ENCODE measurements at regions not wholly inside any gene's neighbourhood (a gene's known extent, or its start where the extent isn't known, plus 50 kb on each side); places are given as distances from the start of the nearest gene placed in this dataset.

DNA sequence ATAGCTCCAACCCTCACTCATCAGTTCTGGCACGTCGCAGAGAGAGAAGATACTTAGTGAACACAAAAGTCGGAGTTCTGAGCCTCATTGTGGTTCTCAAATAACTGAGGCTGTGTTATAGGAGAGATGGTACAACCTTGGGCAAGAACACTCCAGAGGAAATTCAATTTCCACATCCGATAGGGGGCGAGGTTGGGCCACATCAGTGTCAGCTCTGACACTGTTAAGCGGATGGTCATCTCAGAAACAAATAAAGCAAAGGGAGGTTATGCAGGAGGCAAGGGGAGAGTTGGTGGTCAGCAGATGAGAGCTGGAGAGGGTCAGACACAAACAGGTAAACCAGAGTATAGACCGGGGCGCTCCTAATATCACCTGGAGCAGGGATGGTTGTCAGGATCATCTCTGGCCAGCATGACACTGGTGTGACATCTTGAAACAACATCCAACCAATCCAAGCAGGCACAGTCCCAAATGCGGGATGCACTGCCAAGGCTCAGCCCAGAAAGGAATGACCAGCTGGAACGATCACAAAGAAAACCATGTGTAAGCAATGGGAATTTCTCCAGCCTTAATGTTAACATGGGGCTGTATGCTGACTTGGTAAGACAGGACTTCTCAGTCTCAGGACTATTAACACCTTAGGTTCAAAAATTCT, 331.8 kb downstream of the HACE1 start:
- Mint-ChIP-seq H3K27me3 (ENCODE audit: low read depth) (peaks cover 7% of the 10 kb centered on the region), H3K4me3 (no peak overlapping the region), H3K4me1 (ENCODE audit: low read depth) (peaks cover 2% of the 10 kb centered on the region), H3K36me3 (ENCODE audit: low read depth) (no peaks in the 10 kb centered on the region), H3K9me3 (no peaks in the 10 kb centered on the region), H3K27ac (no peak overlapping the region)

DNA sequence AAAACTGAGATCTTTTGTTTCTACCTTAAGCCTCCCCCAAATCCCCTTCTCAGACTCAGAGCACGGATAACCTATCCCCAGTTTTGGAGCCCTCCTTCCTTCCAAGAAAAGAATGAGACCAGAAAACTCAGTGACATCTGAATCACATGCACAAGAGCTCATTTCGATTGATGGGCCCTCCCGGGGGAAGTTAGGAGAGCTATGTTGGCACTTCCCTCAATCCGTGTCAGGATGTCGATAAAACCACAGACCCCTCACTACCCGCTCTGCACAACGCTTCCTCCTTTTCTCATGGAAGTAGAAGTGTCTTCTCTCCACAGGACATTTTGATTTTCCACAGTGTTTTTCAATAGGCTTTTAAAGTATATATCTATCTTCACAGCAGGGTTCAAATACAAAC, 332.4 kb downstream of the HACE1 start:
- Mint-ChIP-seq H3K9me3 (no peaks in the 10 kb centered on the region), H3K27me3 (ENCODE audit: low read depth) (peaks cover 7% of the 10 kb centered on the region), H3K36me3 (ENCODE audit: low read depth) (no peaks in the 10 kb centered on the region), H3K4me1 (ENCODE audit: low read depth) (peaks cover 2% of the 10 kb centered on the region), H3K4me3 (no peak overlapping the region), H3K27ac (no peak overlapping the region)

DNA sequence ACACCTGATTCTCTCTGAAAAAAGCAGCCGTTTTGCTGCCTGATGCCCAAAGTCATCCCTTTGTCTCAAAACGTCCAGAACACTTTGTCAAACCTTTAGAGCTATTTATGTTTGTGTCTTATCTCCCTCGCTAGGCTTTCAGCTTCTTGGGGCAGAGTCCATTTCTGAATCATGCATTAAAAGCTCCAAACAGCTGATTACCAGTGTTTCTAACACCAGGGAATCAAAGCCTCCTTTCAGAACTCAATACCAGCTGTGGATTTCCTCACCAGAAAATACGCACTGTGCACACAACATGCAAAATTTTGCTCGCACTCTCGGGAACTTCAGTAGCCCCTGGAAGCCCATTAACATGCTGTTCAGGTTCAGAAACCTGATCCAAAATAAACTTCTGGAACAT, 333.3 kb downstream of the HACE1 start:
- H3K4me3 Mint-ChIP-seq: no peak overlapping the region
- peaks cover 8% of the 10 kb centered on the region for H3K27me3 Mint-ChIP-seq (ENCODE audit: low read depth)
- no peak overlapping the region for H3K27ac Mint-ChIP-seq
- H3K9me3 Mint-ChIP-seq: no peaks in the 10 kb centered on the region
- H3K4me1 Mint-ChIP-seq (ENCODE audit: low read depth): peaks cover 2% of the 10 kb centered on the region
- H3K36me3 Mint-ChIP-seq (ENCODE audit: low read depth): no peaks in the 10 kb centered on the region

GRCh38 chr6:104525677-104526322, 333.9 kb downstream of the HACE1 start:
- Mint-ChIP-seq H3K36me3 (ENCODE audit: low read depth) (no peaks in the 10 kb centered on the region), H3K27ac (no peak overlapping the region), H3K9me3 (no peaks in the 10 kb centered on the region), H3K4me1 (ENCODE audit: low read depth) (peaks cover 2% of the 10 kb centered on the region), H3K27me3 (ENCODE audit: low read depth) (peaks cover 12% of the 10 kb centered on the region), H3K4me3 (peak overlapping the region; percentile 61)

- Mint-ChIP-seq H3K36me3 (ENCODE audit: low read depth) (no peaks in the 10 kb centered on the region), H3K4me1 (ENCODE audit: low read depth) (peaks cover 2% of the 10 kb centered on the region), H3K9me3 (no peaks in the 10 kb centered on the region), H3K4me3 (no peak overlapping the region), H3K27me3 (ENCODE audit: low read depth) (peaks cover 13% of the 10 kb centered on the region), H3K27ac (no peak overlapping the region)
Measured at GRCh38 chr6:104522533-104522932, 337.2 kb downstream of the HACE1 start.

- Mint-ChIP-seq H3K9me3 (no peaks in the 10 kb centered on the region), H3K27me3 (ENCODE audit: low read depth) (peaks cover 13% of the 10 kb centered on the region), H3K4me3 (no peak overlapping the region), H3K36me3 (ENCODE audit: low read depth) (no peaks in the 10 kb centered on the region), H3K27ac (no peak overlapping the region), H3K4me1 (ENCODE audit: low read depth) (peaks cover 2% of the 10 kb centered on the region)
Measured at GRCh38 chr6:104521176-104521575, 338.5 kb downstream of the HACE1 start.

- no peak overlapping the region for H3K4me3 Mint-ChIP-seq
- H3K36me3 Mint-ChIP-seq (ENCODE audit: low read depth): no peaks in the 10 kb centered on the region
- H3K9me3 Mint-ChIP-seq: no peaks in the 10 kb centered on the region
- H3K4me1 Mint-ChIP-seq (ENCODE audit: low read depth): no peaks in the 10 kb centered on the region
- H3K27ac Mint-ChIP-seq: no peak overlapping the region
- peaks cover 17% of the 10 kb centered on the region for H3K27me3 Mint-ChIP-seq (ENCODE audit: low read depth)
Measured at GRCh38 chr6:104519566-104519965, 340.2 kb downstream of the HACE1 start.

DNA sequence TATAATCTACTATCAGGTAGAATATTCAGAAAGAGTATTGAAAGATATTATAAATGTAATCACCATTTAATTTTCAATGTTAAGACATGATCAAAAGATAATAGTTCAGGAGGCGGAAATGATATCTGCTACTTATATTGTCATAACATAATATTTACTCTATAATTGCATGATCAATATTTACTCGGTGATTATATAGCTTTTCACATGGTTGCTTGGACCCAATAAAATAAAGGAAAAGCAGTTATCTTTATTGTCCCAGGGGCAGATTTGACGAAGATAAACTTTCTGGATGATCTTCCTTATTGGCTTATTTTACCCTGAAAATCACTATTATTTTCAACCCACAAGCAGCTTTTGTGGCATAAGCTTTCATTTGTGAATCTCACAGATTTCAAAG, 350.4 kb downstream of the HACE1 start:
- no peak overlapping the region for H3K4me3 Mint-ChIP-seq
- peaks cover 5% of the 10 kb centered on the region for H3K27me3 Mint-ChIP-seq (ENCODE audit: low read depth)
- no peaks in the 10 kb centered on the region for H3K4me1 Mint-ChIP-seq (ENCODE audit: low read depth)
- no peaks in the 10 kb centered on the region for H3K9me3 Mint-ChIP-seq
- H3K36me3 Mint-ChIP-seq (ENCODE audit: low read depth): no peaks in the 10 kb centered on the region
- H3K27ac Mint-ChIP-seq: no peak overlapping the region

DNA sequence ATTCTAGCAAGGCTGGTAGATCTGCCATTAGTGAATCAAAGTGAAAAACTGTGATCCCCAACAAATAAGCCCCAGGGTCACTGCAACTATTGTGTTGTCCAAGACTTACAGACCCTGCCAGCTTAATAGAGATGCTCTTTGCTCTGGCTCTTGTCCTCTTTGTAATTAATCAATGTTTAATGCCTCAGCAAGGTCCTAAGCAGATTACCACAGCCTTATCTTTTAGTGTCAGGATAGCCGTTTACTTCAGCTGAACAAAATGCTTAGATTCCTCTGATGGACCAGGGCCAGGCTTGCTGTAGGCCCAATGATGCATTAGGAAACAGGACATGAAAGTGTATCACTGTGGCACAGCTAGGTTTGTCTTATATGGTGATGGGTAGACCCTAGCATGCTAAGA, 353.3 kb downstream of the HACE1 start:
- Mint-ChIP-seq H3K36me3 (ENCODE audit: low read depth) (no peaks in the 10 kb centered on the region), H3K27ac (no peak overlapping the region), H3K4me1 (ENCODE audit: low read depth) (no peaks in the 10 kb centered on the region), H3K27me3 (ENCODE audit: low read depth) (no peaks in the 10 kb centered on the region), H3K4me3 (no peak overlapping the region), H3K9me3 (no peaks in the 10 kb centered on the region)

GRCh38 chr6:104505838-104506237, 353.9 kb downstream of the HACE1 start:
- Mint-ChIP-seq H3K4me1 (ENCODE audit: low read depth) (no peaks in the 10 kb centered on the region), H3K27me3 (ENCODE audit: low read depth) (no peaks in the 10 kb centered on the region), H3K36me3 (ENCODE audit: low read depth) (no peaks in the 10 kb centered on the region), H3K4me3 (no peak overlapping the region), H3K27ac (no peak overlapping the region), H3K9me3 (no peaks in the 10 kb centered on the region)

DNA sequence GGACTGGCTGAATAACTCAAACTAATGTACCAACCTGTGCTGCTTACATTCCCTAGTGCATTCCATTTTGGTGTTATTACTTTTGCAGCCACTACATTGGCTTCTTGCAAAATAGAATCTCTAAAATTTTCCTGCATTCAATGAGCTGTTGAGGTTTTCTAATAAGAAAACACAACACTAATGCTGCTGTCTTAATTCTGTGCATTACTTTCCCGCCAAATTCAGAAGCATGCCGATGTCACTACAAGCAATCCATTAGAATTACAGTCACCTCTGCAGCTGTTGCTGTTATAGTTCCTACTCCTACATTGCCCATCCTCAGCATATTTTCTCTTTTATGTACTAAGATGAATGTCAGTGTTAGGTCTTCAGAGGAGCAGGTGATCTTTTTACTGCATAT, 359.5 kb downstream of the HACE1 start:
- Mint-ChIP-seq H3K4me3 (no peak overlapping the region), H3K27ac (no peak overlapping the region), H3K9me3 (no peaks in the 10 kb centered on the region)

DNA sequence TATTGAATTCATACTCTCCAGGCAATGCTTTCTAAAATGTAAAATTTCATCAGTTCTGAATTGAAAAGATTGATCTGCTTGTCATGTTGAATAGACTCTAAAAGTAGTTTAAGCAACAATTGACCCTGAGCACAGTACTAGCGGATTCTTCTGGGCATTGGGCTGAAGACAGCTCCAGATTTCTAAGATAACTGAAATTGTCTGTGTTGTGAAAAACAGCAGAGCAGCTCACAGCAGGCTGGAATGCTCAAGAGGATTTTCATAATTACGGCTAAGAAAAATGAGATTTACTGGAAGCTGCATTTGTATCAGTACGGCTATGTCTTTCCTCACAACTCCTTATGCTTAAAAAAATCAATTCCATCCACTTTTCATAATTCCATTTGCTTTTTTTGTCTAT, 373.7 kb downstream of the HACE1 start:
- no peaks in the 10 kb centered on the region for H3K9me3 Mint-ChIP-seq
- H3K4me3 Mint-ChIP-seq: no peak overlapping the region
- H3K27ac Mint-ChIP-seq: no peak overlapping the region
- H3K4me1 Mint-ChIP-seq (ENCODE audit: low read depth): no peaks in the 10 kb centered on the region
- no peaks in the 10 kb centered on the region for H3K27me3 Mint-ChIP-seq (ENCODE audit: low read depth)
- H3K36me3 Mint-ChIP-seq (ENCODE audit: low read depth): no peaks in the 10 kb centered on the region

More for the DNA sequence above, 359.5 kb downstream of the HACE1 start:
- H3K4me1 Mint-ChIP-seq (ENCODE audit: low read depth): no peaks in the 10 kb centered on the region
- H3K36me3 Mint-ChIP-seq (ENCODE audit: low read depth): no peaks in the 10 kb centered on the region
- H3K27me3 Mint-ChIP-seq (ENCODE audit: low read depth): no peaks in the 10 kb centered on the region

GRCh38 chr6:104484626-104485025, 375.1 kb downstream of the HACE1 start:
- Mint-ChIP-seq H3K4me1 (ENCODE audit: low read depth) (no peaks in the 10 kb centered on the region), H3K4me3 (no peak overlapping the region), H3K27me3 (ENCODE audit: low read depth) (no peaks in the 10 kb centered on the region), H3K36me3 (ENCODE audit: low read depth) (no peaks in the 10 kb centered on the region), H3K27ac (no peak overlapping the region), H3K9me3 (no peaks in the 10 kb centered on the region)

DNA sequence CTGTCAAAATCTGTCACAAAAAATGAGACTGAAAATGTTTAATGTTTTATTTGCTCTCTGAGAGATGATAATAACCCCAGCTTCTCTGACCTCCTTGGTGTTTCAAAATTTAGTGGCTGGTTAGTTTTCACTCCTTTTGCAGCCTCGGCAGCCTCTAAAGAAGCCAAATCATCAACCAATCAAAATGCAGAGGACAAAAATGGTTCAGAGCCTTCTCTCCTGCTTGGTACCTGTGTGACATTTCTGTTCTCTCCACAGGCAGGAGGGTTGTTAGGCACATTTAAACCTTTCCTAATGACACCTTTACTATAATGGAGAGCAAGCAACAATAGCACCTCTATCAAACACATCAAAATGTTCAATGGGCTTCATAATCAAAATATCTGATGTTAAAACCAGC, 375.5 kb downstream of the HACE1 start:
- Mint-ChIP-seq H3K9me3 (no peaks in the 10 kb centered on the region), H3K4me1 (ENCODE audit: low read depth) (no peaks in the 10 kb centered on the region), H3K27ac (no peak overlapping the region), H3K27me3 (ENCODE audit: low read depth) (no peaks in the 10 kb centered on the region), H3K4me3 (no peak overlapping the region), H3K36me3 (ENCODE audit: low read depth) (no peaks in the 10 kb centered on the region)

DNA sequence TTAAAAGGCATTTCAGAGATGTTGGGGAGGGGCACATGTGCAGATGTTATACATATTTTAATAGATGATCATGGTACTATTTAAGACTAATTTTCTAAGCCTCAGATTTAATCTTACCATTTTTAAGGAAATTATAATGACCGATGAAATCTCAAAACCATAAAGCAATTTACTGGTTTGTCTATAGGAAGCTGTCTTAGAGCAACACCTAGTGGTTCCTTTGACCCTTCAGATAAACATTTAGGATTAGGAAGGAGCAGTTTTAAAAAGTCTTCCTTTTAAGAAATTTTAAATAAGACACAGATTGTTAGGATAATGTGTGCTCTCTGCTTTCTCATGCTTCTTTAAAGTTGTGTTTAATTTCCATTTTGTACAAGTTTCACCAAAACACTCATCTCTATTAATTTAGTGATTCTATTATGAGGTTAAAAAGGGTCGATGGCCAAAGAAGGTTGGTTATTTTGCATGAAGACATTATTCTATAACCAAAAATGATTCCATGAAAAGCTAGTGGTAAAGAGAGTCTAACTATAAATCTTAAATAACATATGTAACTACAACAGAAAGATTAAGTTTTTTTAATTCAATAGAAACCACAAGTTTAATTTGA, 376.4 kb downstream of the HACE1 start:
- Mint-ChIP-seq H3K36me3 (ENCODE audit: low read depth) (no peaks in the 10 kb centered on the region), H3K9me3 (no peaks in the 10 kb centered on the region), H3K27me3 (ENCODE audit: low read depth) (no peaks in the 10 kb centered on the region), H3K27ac (no peak overlapping the region), H3K4me1 (ENCODE audit: low read depth) (no peaks in the 10 kb centered on the region), H3K4me3 (no peak overlapping the region)

Measured in T-helper 1 cell treated with Interleukin-12 subunit alpha and Interleukin-12 subunit beta and Interleukin-4 antibody, amounts not matched to agents 30 μg/mL and 1 μg/mL, for 36 hours (primary cell).